ENCODE measurements at regions not wholly inside any gene's neighbourhood (a gene's known extent, or its start where the extent isn't known, plus 50 kb on each side); places are given as distances from the start of the nearest gene placed in this dataset.

DNA sequence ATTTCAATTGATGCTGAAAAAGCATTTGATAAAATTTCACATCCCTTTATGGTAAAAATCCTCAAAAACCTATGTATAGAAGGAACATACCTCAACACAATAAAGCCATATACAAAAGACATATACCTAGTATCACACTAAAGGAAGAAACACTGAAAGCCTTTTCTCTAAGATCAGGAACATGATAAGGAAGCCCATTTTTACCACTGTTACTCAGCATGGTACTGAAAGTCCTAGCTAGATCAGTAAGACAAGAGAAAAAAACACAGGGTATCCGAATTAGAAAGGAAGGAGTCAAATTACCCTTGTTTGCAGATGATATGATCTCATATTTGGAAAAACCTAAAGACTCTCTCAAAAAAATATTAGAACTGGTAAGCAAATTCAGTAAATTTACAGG, 350.2 kb upstream of the PDE4D start:
- DNase-seq (no peak), ATAC-seq (no peak)
- Mint-ChIP-seq H3K27me3 (ENCODE audit: low read depth) (no peaks in the 10 kb centered on the region), H3K4me3 (no peak overlapping the region), H3K27ac (no peak overlapping the region), H3K4me1 (ENCODE audit: low read depth) (no peaks in the 10 kb centered on the region), H3K9me3 (ENCODE audit: insufficient read depth) (no peaks in the 10 kb centered on the region), H3K36me3 (ENCODE audit: low read depth) (peaks cover 2% of the 10 kb centered on the region)
- ChIA-PET CTCF (no interaction called here), POLR2A (no interaction called here)

DNA sequence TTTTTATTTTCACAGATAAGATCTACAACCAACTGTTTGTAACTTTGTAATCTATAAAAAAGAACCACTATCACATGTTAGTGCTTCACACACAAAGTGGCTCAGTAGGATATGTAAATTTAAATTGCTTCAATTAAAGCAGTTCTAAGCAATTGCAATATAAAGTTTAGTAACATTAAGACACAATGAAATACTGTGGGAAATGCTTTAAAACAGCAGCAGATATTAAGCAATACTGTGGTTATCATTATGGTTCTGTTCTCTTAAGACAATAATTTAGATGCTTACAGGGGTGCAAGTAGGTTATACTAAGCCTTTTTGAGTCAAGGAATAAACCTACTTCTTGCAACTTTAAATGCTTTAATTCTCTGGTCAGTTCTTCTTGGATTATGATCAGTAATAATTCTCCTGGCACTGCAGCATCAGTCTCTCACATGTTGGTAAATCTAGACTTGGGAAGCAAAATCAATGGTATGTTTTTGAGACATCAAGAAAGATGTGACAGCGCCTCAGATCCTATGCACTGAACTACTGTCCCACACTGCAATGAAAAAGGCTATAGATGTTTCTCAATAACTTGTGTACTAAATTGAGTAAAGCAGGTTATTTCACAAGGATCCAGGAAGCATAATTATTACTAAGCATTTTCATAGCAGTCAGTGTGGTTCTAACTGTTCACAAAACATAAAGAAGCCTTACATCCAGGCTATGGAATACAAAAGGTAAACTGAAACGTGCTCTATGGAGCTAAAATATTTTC, 338.7 kb upstream of the PDE4D start:
- H3K36me3 Mint-ChIP-seq (ENCODE audit: low read depth), result no peaks in the 10 kb centered on the region
- POLR2A ChIA-PET, result no interaction called here
- H3K4me1 Mint-ChIP-seq (ENCODE audit: low read depth), result no peaks in the 10 kb centered on the region
- no peaks in the 10 kb centered on the region for H3K9me3 Mint-ChIP-seq (ENCODE audit: insufficient read depth)
- ATAC-seq (no peak), DNase-seq (no peak)
- CTCF ChIA-PET, result no interaction called here
- no peak overlapping the region for H3K27ac Mint-ChIP-seq
- H3K27me3 Mint-ChIP-seq (ENCODE audit: low read depth), result no peaks in the 10 kb centered on the region
- H3K4me3 Mint-ChIP-seq, result no peak overlapping the region

DNA sequence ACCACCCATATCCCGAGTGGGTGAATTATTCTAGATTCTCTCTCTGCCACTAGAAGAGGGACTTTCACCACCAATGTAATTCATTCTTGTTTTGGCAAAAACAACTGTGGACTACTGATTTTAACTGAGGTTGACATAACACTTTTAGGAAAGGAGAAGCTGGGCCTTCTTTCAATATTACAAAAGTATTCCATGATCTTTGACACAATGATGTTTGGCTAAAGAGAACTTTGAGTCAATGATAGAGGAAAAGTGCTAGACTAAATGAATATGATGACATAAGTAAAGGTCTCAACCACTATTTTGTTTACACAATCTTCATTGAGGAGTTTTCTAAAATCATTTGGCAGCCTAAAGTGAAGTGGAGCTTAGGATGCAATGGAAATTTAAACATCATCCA, 336.9 kb upstream of the PDE4D start:
- Mint-ChIP-seq H3K4me3 (no peak overlapping the region), H3K36me3 (ENCODE audit: low read depth) (no peaks in the 10 kb centered on the region), H3K27me3 (ENCODE audit: low read depth) (no peaks in the 10 kb centered on the region), H3K9me3 (ENCODE audit: insufficient read depth) (no peaks in the 10 kb centered on the region), H3K27ac (no peak overlapping the region), H3K4me1 (ENCODE audit: low read depth) (no peaks in the 10 kb centered on the region)
- POLR2A ChIA-PET, result no interaction called here
- CTCF ChIA-PET, result no interaction called here
- DNase-seq (no peak), ATAC-seq (no peak)

DNA sequence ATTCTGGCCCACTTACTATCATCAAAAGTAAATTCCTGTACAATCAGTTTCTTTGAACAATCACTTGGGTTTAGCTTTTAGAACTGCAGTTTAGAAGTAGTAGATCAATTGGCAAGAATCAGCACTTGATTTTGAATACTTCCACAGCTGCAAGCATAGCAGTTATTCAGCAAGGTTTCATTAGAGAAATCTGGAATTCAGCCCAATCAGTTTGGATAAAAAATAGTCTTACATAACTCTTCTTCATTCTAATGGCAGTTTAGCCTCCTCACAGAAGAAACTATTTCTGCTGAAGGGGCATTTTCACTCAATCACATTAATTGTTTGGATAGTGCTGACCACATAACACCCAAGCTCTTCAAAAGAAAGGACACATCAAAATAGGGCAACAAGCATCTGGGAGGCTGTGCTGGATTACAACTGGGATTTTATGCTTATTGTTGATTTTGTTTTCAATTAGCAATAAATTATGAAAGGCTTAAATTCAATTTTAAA, 336.2 kb upstream of the PDE4D start:
- no peaks in the 10 kb centered on the region for H3K4me1 Mint-ChIP-seq (ENCODE audit: low read depth)
- DNase-seq (no peak), ATAC-seq (no peak)
- H3K27ac Mint-ChIP-seq, result no peak overlapping the region
- H3K36me3 Mint-ChIP-seq (ENCODE audit: low read depth), result no peaks in the 10 kb centered on the region
- H3K4me3 Mint-ChIP-seq, result no peak overlapping the region
- ChIA-PET POLR2A (no interaction called here), CTCF (no interaction called here)
- no peaks in the 10 kb centered on the region for H3K9me3 Mint-ChIP-seq (ENCODE audit: insufficient read depth)
- no peaks in the 10 kb centered on the region for H3K27me3 Mint-ChIP-seq (ENCODE audit: low read depth)

DNA sequence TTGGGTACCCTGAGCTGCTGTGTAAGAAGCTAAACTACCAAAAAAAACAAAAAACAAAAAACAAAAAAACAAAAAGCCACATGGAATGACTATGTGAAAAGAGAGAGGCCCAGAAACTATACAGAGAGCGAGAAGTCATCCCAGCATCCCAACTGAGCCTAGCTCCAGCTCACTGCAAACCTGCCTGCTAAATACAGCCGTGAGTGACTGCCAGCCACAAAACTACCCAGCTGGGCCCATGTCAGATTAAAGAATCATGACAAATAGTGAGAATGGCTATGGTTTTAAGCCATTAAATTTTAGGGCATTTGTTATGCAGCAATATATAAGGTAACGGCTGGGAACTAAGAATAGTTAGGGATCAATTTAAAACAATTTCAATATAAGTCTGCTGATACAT, 335.1 kb upstream of the PDE4D start:
- no peaks in the 10 kb centered on the region for H3K36me3 Mint-ChIP-seq (ENCODE audit: low read depth)
- ChIA-PET CTCF (no interaction called here), POLR2A (no interaction called here)
- H3K27ac Mint-ChIP-seq, result no peak overlapping the region
- H3K4me3 Mint-ChIP-seq, result no peak overlapping the region
- H3K4me1 Mint-ChIP-seq (ENCODE audit: low read depth), result no peaks in the 10 kb centered on the region
- no peaks in the 10 kb centered on the region for H3K27me3 Mint-ChIP-seq (ENCODE audit: low read depth)
- no peaks in the 10 kb centered on the region for H3K9me3 Mint-ChIP-seq (ENCODE audit: insufficient read depth)
- no peak for ATAC-seq
- DNase-seq, result no peak

DNA sequence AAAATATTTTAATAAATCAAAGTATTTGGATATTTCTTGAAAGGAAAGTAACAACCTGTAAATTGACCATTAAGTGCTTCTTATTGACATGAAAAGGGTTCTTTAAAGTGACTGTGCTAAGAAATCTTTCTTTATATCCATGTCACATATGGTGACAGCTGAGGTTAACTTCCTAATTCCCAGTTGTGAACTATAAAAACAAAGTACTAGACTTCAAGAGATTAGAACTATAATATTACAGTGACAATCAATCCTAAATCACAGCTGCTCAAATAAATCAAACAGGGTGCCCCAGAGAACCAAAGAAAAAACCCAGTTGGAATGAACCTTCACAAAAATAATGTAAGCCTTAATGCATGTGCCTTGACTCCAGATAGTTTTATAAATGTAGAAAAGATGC, 332.6 kb upstream of the PDE4D start:
- DNase-seq (no peak), ATAC-seq (no peak)
- H3K4me1 Mint-ChIP-seq (ENCODE audit: low read depth), result no peaks in the 10 kb centered on the region
- no peaks in the 10 kb centered on the region for H3K9me3 Mint-ChIP-seq (ENCODE audit: insufficient read depth)
- POLR2A ChIA-PET, result no interaction called here
- CTCF ChIA-PET, result no interaction called here
- H3K27ac Mint-ChIP-seq, result no peak overlapping the region
- no peak overlapping the region for H3K4me3 Mint-ChIP-seq
- no peaks in the 10 kb centered on the region for H3K27me3 Mint-ChIP-seq (ENCODE audit: low read depth)
- H3K36me3 Mint-ChIP-seq (ENCODE audit: low read depth), result no peaks in the 10 kb centered on the region

DNA sequence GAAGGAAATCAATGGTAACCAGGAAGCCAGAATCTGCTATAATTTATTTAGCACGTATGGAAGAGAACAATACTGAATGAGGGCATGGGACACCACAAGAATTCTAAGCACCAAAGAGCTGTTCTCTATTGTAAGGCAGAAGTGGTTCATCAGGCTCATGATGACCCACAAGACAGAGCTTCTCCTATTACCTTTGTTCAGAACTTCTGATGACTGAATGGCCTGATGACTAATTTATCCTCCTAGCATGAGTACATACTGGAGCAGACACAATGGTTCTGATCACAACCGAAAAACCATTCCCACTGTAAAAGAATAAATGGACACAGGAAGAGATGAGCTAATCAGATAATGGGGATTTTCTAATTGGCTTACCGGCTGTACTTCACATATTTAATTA, 329.8 kb upstream of the PDE4D start:
- POLR2A ChIA-PET, result no interaction called here
- CTCF ChIA-PET, result no interaction called here
- no peaks in the 10 kb centered on the region for H3K4me1 Mint-ChIP-seq (ENCODE audit: low read depth)
- H3K36me3 Mint-ChIP-seq (ENCODE audit: low read depth), result no peaks in the 10 kb centered on the region
- ATAC-seq (no peak), DNase-seq (no peak)
- no peaks in the 10 kb centered on the region for H3K9me3 Mint-ChIP-seq (ENCODE audit: insufficient read depth)
- no peak overlapping the region for H3K4me3 Mint-ChIP-seq
- H3K27me3 Mint-ChIP-seq (ENCODE audit: low read depth), result no peaks in the 10 kb centered on the region
- no peak overlapping the region for H3K27ac Mint-ChIP-seq

DNA sequence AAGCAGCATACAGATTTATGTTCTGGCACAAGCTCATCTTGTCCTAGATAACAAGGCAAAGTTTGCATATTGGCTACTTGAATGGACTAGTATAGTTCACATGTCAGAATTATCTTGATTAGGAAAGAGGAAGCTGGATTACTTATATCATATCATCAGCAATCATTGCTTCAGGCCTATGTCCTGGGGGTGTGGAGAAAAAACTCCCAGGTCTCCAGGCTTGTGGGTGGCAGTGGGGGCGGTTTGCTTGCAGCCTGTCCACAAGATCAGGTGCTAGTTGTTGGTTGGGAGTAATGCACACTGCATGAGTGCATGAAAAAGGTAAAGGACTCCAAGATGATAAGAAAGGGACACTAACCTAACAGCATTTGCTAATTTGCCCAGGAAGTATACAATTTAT, 326.4 kb upstream of the PDE4D start:
- ATAC-seq (no peak), DNase-seq (no peak)
- ChIA-PET CTCF (no interaction called here), POLR2A (no interaction called here)
- H3K36me3 Mint-ChIP-seq (ENCODE audit: low read depth), result no peaks in the 10 kb centered on the region
- H3K4me1 Mint-ChIP-seq (ENCODE audit: low read depth), result no peaks in the 10 kb centered on the region
- H3K27ac Mint-ChIP-seq, result no peak overlapping the region
- no peaks in the 10 kb centered on the region for H3K27me3 Mint-ChIP-seq (ENCODE audit: low read depth)
- H3K9me3 Mint-ChIP-seq (ENCODE audit: insufficient read depth), result no peaks in the 10 kb centered on the region
- H3K4me3 Mint-ChIP-seq, result no peak overlapping the region

DNA sequence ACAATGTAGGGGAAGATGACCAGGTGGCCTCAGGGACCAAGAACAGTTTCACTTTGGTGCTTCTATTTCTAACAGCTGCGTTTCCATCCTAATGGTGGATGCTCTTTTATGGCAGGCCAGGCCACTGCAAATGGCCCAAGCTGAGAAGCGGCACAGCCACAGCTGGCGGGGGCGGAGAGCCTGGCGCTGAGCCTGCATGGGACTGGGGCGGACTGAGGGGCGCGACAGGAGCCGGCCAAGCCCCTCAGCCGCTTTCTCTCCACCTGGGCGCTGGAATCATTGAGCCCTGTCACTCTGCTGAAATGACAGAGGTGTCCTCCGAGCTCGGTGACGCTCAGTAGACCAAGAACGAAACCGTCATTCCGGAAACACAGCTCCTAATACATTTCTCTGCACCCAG, 317.3 kb upstream of the PDE4D start:
- no peak for ATAC-seq
- Mint-ChIP-seq H3K27me3 (ENCODE audit: low read depth) (no peaks in the 10 kb centered on the region), H3K9me3 (ENCODE audit: insufficient read depth) (no peaks in the 10 kb centered on the region), H3K4me1 (ENCODE audit: low read depth) (no peaks in the 10 kb centered on the region), H3K4me3 (no peak overlapping the region), H3K36me3 (ENCODE audit: low read depth) (no peaks in the 10 kb centered on the region), H3K27ac (no peak overlapping the region)
- ChIA-PET CTCF (no interaction called here), POLR2A (no interaction called here)
- no peak for DNase-seq

DNA sequence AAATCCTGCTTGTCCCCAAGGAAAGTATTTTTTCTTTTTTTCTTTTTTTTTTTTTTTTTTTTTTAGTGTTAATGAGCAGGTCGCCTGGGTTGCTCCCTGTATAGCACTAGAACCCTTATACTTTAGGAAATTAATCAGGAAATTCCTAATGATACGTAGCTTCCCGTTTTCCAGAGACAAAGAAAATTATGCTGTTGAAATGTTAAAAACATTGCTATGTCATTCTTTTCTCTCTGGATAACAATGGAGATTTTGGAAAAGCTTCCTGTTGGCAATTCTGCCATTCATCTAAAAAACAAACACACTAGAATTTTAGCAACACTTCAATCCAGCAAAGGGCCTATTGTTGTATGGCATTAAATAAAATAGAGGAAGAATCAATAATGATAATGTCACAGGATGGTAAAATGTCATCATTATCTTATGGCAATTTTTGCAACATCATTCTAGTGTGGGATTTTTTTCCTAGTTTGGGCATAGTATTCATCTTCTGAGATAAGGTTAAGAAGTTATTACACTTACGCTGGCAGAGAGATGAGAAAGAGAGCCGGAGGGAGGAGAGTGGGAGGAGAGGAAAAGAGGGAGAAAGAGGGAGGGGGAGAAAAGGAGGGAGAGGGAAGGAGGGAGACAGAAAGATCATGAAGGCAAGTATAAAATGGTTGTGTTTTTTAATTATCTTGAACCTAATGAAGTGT, 315.8 kb upstream of the PDE4D start:
- POLR2A ChIA-PET, result no interaction called here
- DNase-seq (no peak), ATAC-seq (no peak)
- H3K4me3 Mint-ChIP-seq, result no peak overlapping the region
- no peaks in the 10 kb centered on the region for H3K9me3 Mint-ChIP-seq (ENCODE audit: insufficient read depth)
- no peaks in the 10 kb centered on the region for H3K36me3 Mint-ChIP-seq (ENCODE audit: low read depth)
- CTCF ChIA-PET, result interaction anchor here (1.0 kb wide), 1 partner anchor 77 kb away, joined by 3 read pairs; no protein-coding TSS in a partner anchor
- no peaks in the 10 kb centered on the region for H3K27me3 Mint-ChIP-seq (ENCODE audit: low read depth)
- H3K4me1 Mint-ChIP-seq (ENCODE audit: low read depth), result no peaks in the 10 kb centered on the region
- no peak overlapping the region for H3K27ac Mint-ChIP-seq

DNA sequence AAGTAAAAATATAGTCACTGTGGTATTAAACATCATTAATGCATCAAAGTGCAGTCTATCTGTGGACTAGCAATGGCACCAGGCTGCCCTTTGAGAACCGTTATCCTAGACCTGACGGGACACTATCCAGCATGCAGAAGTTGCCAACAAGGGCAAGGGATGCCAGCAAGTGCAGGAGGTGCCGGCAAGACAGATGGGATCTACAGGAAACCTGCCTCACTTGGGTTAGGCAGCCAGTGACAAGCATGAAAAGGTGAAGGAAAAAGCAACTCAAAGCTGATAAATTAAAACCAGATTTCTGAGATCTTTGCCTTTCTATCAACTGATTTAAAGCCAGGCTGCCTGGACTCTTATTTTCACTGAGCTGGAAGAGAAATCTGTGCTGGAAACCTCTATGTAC, 315.2 kb upstream of the PDE4D start:
- no peaks in the 10 kb centered on the region for H3K9me3 Mint-ChIP-seq (ENCODE audit: insufficient read depth)

DNA sequence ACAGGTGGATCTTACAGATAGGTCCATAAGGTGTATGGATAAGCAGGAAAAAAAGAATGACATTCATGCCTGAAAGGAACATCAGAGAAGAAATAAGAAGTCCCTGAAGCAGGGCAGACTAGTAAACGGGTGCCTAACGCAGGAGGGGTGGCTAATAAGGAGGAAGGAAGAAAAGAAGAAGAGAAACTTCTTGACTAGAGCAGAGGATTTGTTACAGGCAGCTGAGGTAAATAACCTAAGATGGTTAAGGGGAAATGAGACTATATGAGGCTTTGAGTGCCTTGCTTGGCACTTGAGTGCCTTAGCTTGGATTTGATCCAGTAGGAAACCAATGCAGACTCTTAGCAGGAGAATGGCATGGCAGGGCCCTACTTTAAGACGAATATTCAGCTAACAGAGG, 313.5 kb upstream of the PDE4D start:
- H3K27me3 Mint-ChIP-seq (ENCODE audit: low read depth), result no peaks in the 10 kb centered on the region
- H3K27ac Mint-ChIP-seq, result no peak overlapping the region
- H3K4me1 Mint-ChIP-seq (ENCODE audit: low read depth), result no peaks in the 10 kb centered on the region
- ChIA-PET CTCF (no interaction called here), POLR2A (no interaction called here)
- ATAC-seq (no peak), DNase-seq (no peak)
- H3K4me3 Mint-ChIP-seq, result no peak overlapping the region
- H3K9me3 Mint-ChIP-seq (ENCODE audit: insufficient read depth), result no peaks in the 10 kb centered on the region
- no peaks in the 10 kb centered on the region for H3K36me3 Mint-ChIP-seq (ENCODE audit: low read depth)

More for the DNA sequence above, 315.2 kb upstream of the PDE4D start:
- DNase-seq (no peak), ATAC-seq (no peak)
- CTCF ChIA-PET, result interaction anchor here (1.0 kb wide), 1 partner anchor 77 kb away, joined by 3 read pairs; no protein-coding TSS in a partner anchor
- H3K4me3 Mint-ChIP-seq, result no peak overlapping the region
- no peaks in the 10 kb centered on the region for H3K36me3 Mint-ChIP-seq (ENCODE audit: low read depth)
- H3K27ac Mint-ChIP-seq, result no peak overlapping the region
- no peaks in the 10 kb centered on the region for H3K4me1 Mint-ChIP-seq (ENCODE audit: low read depth)
- POLR2A ChIA-PET, result no interaction called here
- H3K27me3 Mint-ChIP-seq (ENCODE audit: low read depth), result no peaks in the 10 kb centered on the region

DNA sequence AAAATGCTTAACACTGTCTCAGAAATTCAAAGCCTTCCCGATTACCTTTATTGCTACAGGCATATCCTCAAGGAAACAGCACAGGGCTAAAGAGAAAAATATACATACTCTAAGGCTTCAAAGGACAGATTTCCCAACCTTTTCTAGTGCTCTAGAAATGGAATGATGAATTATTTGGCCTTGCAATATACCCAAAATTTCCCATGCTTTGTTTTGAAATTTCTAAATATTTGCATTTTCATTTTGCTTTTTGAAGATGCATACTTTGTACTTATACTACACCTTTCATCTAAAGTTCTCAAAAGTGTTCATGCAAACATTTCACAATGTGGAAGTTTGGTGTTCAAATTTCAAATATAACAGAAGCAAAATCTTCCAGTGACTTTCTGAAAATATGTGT, 312.7 kb upstream of the PDE4D start:
- DNase-seq (no peak), ATAC-seq (no peak)
- no peaks in the 10 kb centered on the region for H3K9me3 Mint-ChIP-seq (ENCODE audit: insufficient read depth)
- H3K4me3 Mint-ChIP-seq, result no peak overlapping the region
- H3K27ac Mint-ChIP-seq, result no peak overlapping the region
- no peaks in the 10 kb centered on the region for H3K36me3 Mint-ChIP-seq (ENCODE audit: low read depth)
- no peaks in the 10 kb centered on the region for H3K27me3 Mint-ChIP-seq (ENCODE audit: low read depth)
- ChIA-PET CTCF (no interaction called here), POLR2A (no interaction called here)
- H3K4me1 Mint-ChIP-seq (ENCODE audit: low read depth), result no peaks in the 10 kb centered on the region
